ENCODE measurements at regions not wholly inside any gene's neighbourhood (a gene's known extent, or its start where the extent isn't known, plus 50 kb on each side); places are given as distances from the start of the nearest gene placed in this dataset.

- TF ChIP-seq POLR2AphosphoS5 (IDR thresholded peaks at IDR 0.05), result no peak
- no peak for TF ChIP-seq CTCF (IDR thresholded peaks at IDR 0.05)
Measured at GRCh38 chr1:213761845-213762407, 225.8 kb upstream of the PROX1 start.
